Fibroblast of lung (primary cell): ENCODE measurements at regions not wholly inside any gene's neighbourhood (a gene's known extent, or its start where the extent isn't known, plus 50 kb on each side); places are given as distances from the start of the nearest gene placed in this dataset.
"Not testable (repeated sequence)": the region's sequence is repeated elsewhere in the genome, so short reads cannot be mapped to it uniquely, and the experiment has no call there.

Experiments used
- DNase-seq, 2 donors: peaks; one replicate each; pipeline versions ENCODE4 v3.0.0 to v3.0.0-alpha.2; 2010; ENCODE audit warnings: low read depth in 2 of 2
- H2AFZ ChIP-seq: 2 replicates; pipeline ENCODE4 v1.5.1; 2012; ENCODE audit warnings: low read length, control low read depth, inconsistent platforms
- H3K27ac ChIP-seq: 2 replicates; pipeline ENCODE4 v1.5.1; 2011; ENCODE audit warnings: low read length, control low read depth; ENCODE audit not compliant: insufficient read depth
- H3K27me3 ChIP-seq: 2 replicates; pipeline ENCODE4 v1.5.1; 2011; ENCODE audit warnings: mild to moderate bottlenecking, low read length; ENCODE audit not compliant: control insufficient read depth, insufficient read depth
- H3K36me3 ChIP-seq: 2 replicates; pipeline ENCODE4 v1.5.1; 2011; ENCODE audit warnings: low read length; ENCODE audit not compliant: control insufficient read depth, insufficient read depth
- H3K4me1 ChIP-seq: 2 replicates; pipeline ENCODE4 v1.5.1; 2011; ENCODE audit warnings: low read length; ENCODE audit not compliant: control insufficient read depth, insufficient read depth; ENCODE audit errors: extremely low read depth
- H3K4me2 ChIP-seq: 2 replicates; pipeline ENCODE4 v1.5.1; 2011; ENCODE audit warnings: low read length, control low read depth; ENCODE audit not compliant: insufficient read depth; ENCODE audit errors: extremely low read depth
- H3K4me3 ChIP-seq, 4 experiments: fragments of 200-600 bp in 1 of 4; sonication (generic) in 1 of 4; replicated peaks in 1 of 4; 2 replicates each; pipeline ENCODE4 v1.5.1; 2011 to 2016; ENCODE audit warnings: low read length in 4 of 4, low read depth in 3 of 4, mild to moderate bottlenecking in 3 of 4, control low read depth in 2 of 4, inconsistent platforms in 1 of 4, mixed read lengths in 1 of 4; ENCODE audit not compliant: insufficient read depth in 1 of 4; ENCODE audit errors: control extremely low read depth in 1 of 4
- H3K79me2 ChIP-seq: 2 replicates; pipeline ENCODE4 v1.5.1; 2012; ENCODE audit warnings: mild to moderate bottlenecking, low read length, inconsistent platforms; ENCODE audit not compliant: control insufficient read depth, insufficient read depth
- H3K9ac ChIP-seq: 2 replicates; pipeline ENCODE4 v1.5.1; 2011; ENCODE audit warnings: mild to moderate bottlenecking, low read length, control low read depth; ENCODE audit not compliant: insufficient read depth
- H3K9me3 ChIP-seq: 2 replicates; pipeline ENCODE4 v1.5.1; 2012; ENCODE audit warnings: low read depth, low read length; ENCODE audit not compliant: control insufficient read depth, insufficient read depth
- H4K20me1 ChIP-seq: 2 replicates; pipeline ENCODE4 v1.5.1; 2011; ENCODE audit warnings: low read length; ENCODE audit not compliant: control insufficient read depth, insufficient read depth; ENCODE audit errors: extremely low read depth
- EZH2 ChIP-seq: IDR thresholded peaks from 2 replicates; pipeline ENCODE4 v1.5.1; 2012; ENCODE audit warnings: low read length, control low read depth, mild to moderate bottlenecking; ENCODE audit errors: missing control alignments
- TF ChIP-seq, protein P1 (sequence below), 2 donors: IDR thresholded peaks in 1 of 2; conservative IDR thresholded peaks in 1 of 2; 1 replicate in 1 of 2; 2 replicates in 1 of 2; pipeline ENCODE4 v1.5.1; 2011 to 2012; ENCODE audit warnings: low read length in 2 of 2, control low read depth in 1 of 2, inconsistent platforms in 1 of 2, low read depth in 1 of 2, mild to moderate bottlenecking in 1 of 2

DNA sequence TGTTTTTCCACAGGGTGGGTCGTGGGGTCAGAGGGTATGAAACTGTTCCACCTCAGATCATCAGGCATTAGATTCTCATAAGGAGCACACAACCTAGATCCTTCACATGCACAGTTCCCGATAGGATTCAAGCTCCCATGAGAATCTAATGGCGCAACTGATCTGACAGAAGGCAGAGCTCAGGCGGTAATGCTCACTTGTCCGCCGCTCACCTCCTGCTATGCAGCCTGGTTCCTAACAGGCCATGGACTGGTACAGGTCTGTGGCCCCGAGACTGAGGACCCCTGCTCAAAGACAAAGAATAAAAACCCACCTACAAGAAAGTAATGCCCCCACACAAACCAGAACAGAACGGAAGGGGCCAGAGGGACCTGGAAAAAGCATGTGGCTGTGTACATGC is 76.1 kb upstream of the SNX9 start:
- Histone ChIP-seq H3K79me2 (no peaks in the 10 kb centered on the region), H3K9ac (no peak overlapping the region), H3K4me2 (no peak overlapping the region), H3K9me3 (no peaks in the 10 kb centered on the region), H3K27ac (no peak overlapping the region), H3K4me1 (no peaks in the 10 kb centered on the region), H3K27me3 (peaks cover 3% of the 10 kb centered on the region), H2AFZ (no peak overlapping the region), H4K20me1 (no peaks in the 10 kb centered on the region), H3K4me3 (no peak overlapping the region), H3K36me3 (no peaks in the 10 kb centered on the region)
- DNase-seq: no peak
- TF ChIP-seq, protein P1, sequence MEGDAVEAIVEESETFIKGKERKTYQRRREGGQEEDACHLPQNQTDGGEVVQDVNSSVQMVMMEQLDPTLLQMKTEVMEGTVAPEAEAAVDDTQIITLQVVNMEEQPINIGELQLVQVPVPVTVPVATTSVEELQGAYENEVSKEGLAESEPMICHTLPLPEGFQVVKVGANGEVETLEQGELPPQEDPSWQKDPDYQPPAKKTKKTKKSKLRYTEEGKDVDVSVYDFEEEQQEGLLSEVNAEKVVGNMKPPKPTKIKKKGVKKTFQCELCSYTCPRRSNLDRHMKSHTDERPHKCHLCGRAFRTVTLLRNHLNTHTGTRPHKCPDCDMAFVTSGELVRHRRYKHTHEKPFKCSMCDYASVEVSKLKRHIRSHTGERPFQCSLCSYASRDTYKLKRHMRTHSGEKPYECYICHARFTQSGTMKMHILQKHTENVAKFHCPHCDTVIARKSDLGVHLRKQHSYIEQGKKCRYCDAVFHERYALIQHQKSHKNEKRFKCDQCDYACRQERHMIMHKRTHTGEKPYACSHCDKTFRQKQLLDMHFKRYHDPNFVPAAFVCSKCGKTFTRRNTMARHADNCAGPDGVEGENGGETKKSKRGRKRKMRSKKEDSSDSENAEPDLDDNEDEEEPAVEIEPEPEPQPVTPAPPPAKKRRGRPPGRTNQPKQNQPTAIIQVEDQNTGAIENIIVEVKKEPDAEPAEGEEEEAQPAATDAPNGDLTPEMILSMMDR (conservative IDR thresholded peaks at IDR 0.05 in 1 of 2, IDR thresholded peaks at IDR 0.05 in 1 of 2; ENCODE audit: low read depth in 1 of 2, low read length in 2 of 2): no peak
- no peak for TF ChIP-seq EZH2

- TF ChIP-seq, protein P1 (conservative IDR thresholded peaks at IDR 0.05 in 1 of 2, IDR thresholded peaks at IDR 0.05 in 1 of 2; ENCODE audit: low read depth in 1 of 2, low read length in 2 of 2): no peak
- TF ChIP-seq EZH2: no peak
- Histone ChIP-seq H3K9ac (no peak overlapping the region), H3K4me3 (no peak overlapping the region), H3K27me3 (no peaks in the 10 kb centered on the region), H3K4me1 (no peaks in the 10 kb centered on the region), H4K20me1 (no peaks in the 10 kb centered on the region), H3K4me2 (no peak overlapping the region), H3K79me2 (no peaks in the 10 kb centered on the region), H3K36me3 (no peaks in the 10 kb centered on the region), H3K27ac (no peak overlapping the region), H3K9me3 (no peaks in the 10 kb centered on the region), H2AFZ (no peak overlapping the region)
- DNase-seq: peak in 1 of 2 donors; percentile 46
Measured at GRCh38 chr6:157747370-157747769, 75.7 kb upstream of the SNX9 start.

GRCh38 chr6:157748839-157749571 is 74.0 kb upstream of the SNX9 start:
- Histone ChIP-seq H3K9me3 (no peaks in the 10 kb centered on the region), H3K27ac (no peak overlapping the region)
- TF ChIP-seq EZH2: no peak
- TF ChIP-seq, protein P1 (conservative IDR thresholded peaks at IDR 0.05 in 1 of 2, IDR thresholded peaks at IDR 0.05 in 1 of 2; ENCODE audit: low read depth in 1 of 2, low read length in 2 of 2): no peak

DNA sequence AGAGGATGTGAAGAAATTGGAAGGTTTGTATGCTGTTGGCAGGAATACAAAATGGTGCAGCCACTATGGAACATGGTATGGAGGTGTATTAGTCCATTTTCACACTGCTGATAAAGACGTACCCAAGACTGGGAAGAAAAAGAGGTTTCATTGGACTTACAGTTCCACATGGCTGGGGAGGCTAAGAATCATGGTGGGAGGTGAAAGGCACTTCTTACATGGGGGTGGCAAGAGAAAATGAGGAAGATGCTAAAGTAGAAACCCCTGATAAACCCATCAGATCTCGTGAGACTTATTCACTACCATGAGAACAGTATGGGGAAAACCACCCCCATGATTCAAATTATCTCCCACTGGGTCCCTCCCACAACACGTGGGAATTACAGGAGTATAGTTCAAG is 72.1 kb upstream of the SNX9 start:
- not testable (repeated sequence) for H3K9me3 ChIP-seq, H3K9ac ChIP-seq, H3K27me3 ChIP-seq, H2AFZ ChIP-seq, H3K36me3 ChIP-seq, H3K4me3 ChIP-seq, H3K4me1 ChIP-seq, H3K27ac ChIP-seq, H4K20me1 ChIP-seq, DNase-seq, H3K79me2 ChIP-seq, H3K4me2 ChIP-seq

More at GRCh38 chr6:157748839-157749571, 74.0 kb upstream of the SNX9 start:
- no peak overlapping the region for H3K4me3 ChIP-seq
- no peak for DNase-seq
- H4K20me1 ChIP-seq: no peaks in the 10 kb centered on the region
- no peak overlapping the region for H2AFZ ChIP-seq
- H3K4me2 ChIP-seq: no peak overlapping the region
- H3K27me3 ChIP-seq: peaks cover under 1% of the 10 kb centered on the region
- no peaks in the 10 kb centered on the region for H3K79me2 ChIP-seq
- H3K9ac ChIP-seq: no peak overlapping the region
- H3K36me3 ChIP-seq: no peaks in the 10 kb centered on the region
- no peaks in the 10 kb centered on the region for H3K4me1 ChIP-seq
